ENCODE measurements at regions not wholly inside any gene's neighbourhood (a gene's known extent, or its start where the extent isn't known, plus 50 kb on each side); places are given as distances from the start of the nearest gene placed in this dataset.
"Not testable (repeated sequence)": the region's sequence is repeated elsewhere in the genome, so short reads cannot be mapped to it uniquely, and the experiment has no call there.

- peak; percentile 58 for DNase-seq
Observed at GRCh38 chr7:113710310-113711096, 208.3 kb downstream of the PPP1R3A start.

GRCh38 chr7:113705439-113705838, 213.4 kb downstream of the PPP1R3A start:
- no peak for DNase-seq

GRCh38 chr7:113698556-113699220, 220.1 kb downstream of the PPP1R3A start:
- peak; percentile 23 for DNase-seq

DNA sequence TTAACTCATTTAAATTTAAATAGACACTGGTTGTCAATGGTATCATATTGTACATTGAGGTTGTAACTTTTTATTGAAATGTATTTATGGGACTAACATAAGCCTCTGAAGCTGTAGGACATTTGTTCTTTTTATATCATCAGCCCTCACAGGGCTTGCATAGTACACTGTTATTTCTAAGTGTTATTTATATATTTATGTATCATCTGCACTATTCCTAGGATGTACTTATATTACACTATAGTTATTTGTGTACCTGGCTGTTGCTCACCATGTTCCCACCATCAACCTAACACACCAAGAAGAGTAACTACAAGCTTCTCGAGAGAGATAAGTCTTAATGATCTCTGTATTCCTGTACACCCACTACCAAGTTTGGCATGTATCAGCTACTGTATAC, 224.7 kb downstream of the PPP1R3A start:
- no peak for DNase-seq

GRCh38 chr7:113684165-113684564, 234.6 kb downstream of the PPP1R3A start:
- DNase-seq = no peak

GRCh38 chr7:113677811-113678210, 241.0 kb downstream of the PPP1R3A start:
- DNase-seq = no peak

DNA sequence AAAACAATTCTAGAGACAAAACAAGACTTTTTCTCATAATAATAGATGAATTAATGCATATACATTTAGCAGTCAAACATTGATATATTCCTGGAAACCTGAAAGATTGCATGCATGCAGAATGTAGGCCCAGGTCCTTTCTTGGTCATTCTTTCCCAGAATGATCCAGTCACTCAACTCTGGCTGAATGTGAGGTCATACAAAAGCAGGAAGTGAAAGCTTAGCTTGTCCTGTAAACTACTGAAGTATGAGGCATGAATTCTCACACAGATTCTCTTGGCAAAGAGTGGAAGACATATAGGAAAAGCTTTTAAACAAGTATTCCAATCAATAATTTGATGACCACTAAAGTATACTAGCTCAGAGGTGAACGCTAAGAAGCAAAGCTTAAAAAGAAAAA, 253.9 kb downstream of the PPP1R3A start:
- DNase-seq = no peak

GRCh38 chr7:113659416-113659815, 259.4 kb downstream of the PPP1R3A start:
- no peak for DNase-seq

- DNase-seq = no peak
Observed at GRCh38 chr7:113657603-113658002, 261.2 kb downstream of the PPP1R3A start.

DNA sequence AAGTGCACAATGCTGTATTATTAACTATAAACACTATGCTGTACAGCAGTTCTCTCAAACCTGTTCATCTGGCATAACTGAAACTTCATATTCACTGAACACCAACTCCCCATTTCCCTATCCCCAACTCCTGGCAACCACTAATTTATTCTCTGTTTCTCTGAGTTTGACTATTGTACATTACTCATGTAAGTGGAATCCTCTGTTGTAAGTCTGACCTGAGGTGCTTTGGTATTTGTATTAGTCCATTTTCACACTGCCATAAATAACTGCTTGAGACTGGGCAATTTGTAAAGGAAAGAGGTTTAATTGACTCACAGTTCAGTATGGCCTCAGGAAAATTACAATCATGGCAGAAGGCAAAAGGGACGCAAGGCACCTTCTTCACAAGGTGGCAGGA, 266.3 kb downstream of the PPP1R3A start:
- no peak for DNase-seq

DNA sequence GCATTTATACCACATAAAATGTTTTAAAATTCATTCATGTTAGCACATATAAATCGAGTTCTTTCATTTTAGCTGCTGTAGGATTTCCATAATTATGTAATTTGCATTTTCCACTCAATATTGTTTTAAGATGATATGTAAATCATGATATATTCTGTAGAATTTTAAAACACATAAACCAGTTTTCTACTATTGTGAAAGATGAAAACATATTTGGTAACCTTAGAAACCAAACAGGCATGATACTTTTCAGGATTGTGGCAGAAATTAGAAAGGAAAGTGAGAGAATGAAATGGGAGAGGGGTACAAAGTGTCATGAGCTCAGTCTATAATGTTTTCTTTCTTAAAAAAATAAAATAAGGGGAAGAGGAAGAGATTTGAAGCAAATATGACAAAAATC, 269.3 kb downstream of the PPP1R3A start:
- DNase-seq = no peak

GRCh38 chr7:113639221-113639620, 279.6 kb downstream of the PPP1R3A start:
- DNase-seq = no peak

- no peak for DNase-seq
Observed at GRCh38 chr7:113636727-113637421, 281.9 kb downstream of the PPP1R3A start.

DNA sequence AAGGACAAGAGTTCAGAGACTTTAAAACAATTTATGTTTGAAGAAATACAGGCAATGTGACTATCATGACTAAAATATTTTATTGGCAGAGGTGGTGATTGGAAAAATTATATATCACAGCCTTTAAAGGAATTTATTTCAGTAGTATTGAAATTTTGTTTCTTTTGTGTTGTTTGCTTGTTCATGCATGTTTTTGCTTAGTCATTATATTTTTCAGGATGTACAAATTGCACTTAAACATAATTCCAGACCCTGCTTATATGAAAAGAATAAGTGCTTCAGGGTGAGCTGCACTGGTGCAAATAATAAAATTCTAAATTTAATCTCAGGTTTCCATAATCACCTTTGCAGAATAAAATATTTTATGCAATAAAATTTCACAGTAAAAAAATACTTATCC, 283.3 kb downstream of the PPP1R3A start:
- no peak for DNase-seq

DNA sequence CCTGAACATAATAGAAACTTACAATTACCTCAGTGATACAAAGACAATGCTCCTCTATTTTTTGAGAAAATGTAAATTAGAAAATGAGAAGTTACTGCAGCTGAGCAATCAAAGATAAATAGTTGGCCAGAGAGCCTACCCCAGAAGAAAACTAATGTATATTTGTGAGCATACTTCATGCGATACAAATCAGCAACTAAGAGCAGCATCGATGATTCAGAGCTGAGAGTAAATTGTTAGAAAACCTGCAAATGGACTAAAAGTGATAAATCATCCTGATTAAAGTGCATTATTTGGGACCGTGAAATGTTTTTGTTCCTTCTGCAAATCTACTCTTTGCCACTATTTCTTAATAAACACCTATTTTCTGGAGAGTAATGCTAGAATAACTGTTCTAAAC, 285.7 kb downstream of the PPP1R3A start:
- DNase-seq = no peak

GRCh38 chr7:113628948-113629847, 289.6 kb downstream of the PPP1R3A start:
- DNase-seq = no peak

- DNase-seq = no peak
Observed at GRCh38 chr7:113625494-113626102, 293.2 kb downstream of the PPP1R3A start.

DNA sequence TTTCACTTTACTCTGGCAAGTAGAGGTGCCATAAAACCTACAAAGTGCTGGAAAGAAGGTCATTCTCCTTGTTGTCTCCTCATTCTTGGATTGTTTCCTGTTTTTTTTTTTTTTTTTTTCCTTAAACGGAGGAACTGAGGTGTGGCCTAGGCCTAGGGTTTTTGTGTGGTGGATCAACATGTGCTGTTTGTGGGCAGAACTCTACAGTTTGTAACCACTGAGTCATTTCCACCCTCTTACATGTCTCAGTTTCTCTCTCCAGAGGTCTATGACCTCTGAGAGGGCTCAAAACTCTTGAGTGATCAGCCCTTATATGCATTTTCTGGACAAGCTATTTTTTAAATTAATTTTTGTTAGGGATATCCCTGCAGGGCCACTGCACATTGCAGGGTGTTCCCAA, 296.0 kb downstream of the PPP1R3A start:
- DNase-seq = no peak

DNA sequence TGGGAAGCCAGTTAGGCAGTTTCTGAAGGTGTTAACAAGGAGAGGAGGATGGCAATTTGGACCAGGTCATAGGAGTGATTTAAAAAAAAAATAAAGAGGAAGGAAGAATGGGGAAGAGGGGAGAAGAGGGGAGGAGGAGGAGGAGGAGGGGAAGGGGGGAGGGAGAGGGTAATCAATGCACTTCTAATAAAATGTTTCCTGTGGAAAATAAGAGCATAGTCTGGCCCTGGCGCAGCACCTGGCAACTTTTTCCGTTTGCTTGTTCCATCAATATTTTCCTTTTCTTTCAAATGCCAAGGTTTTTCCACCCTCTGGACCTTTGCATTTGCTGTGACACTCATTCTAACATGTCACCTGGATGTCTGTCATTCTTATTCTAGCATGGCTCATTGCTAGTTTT, 308.2 kb downstream of the PPP1R3A start:
- no peak for DNase-seq

GRCh38 chr7:113608782-113609181, 310.0 kb downstream of the PPP1R3A start:
- DNase-seq = no peak

- DNase-seq = no peak
Observed at GRCh38 chr7:113606325-113606724, 312.5 kb downstream of the PPP1R3A start.

GRCh38 chr7:113600428-113600827, 318.4 kb downstream of the PPP1R3A start:
- DNase-seq = not testable (repeated sequence)

All from hindlimb muscle (tissue), 1 donor.